GM21423 (cell line): ENCODE measurements at regions not wholly inside any gene's neighbourhood (a gene's known extent, or its start where the extent isn't known, plus 50 kb on each side); places are given as distances from the start of the nearest gene placed in this dataset.
"Not testable (repeated sequence)": the region's sequence is repeated elsewhere in the genome, so short reads cannot be mapped to it uniquely, and the experiment has no call there.

Source experiments
- ATAC-seq: cut with Tn5 transposase; IDR thresholded peaks from one replicate; pipeline ENCODE4 v1.9.1; 2021; ENCODE audit warnings: mild to moderate bottlenecking, moderate library complexity; ENCODE audit not compliant: unreplicated experiment

- no peak for ATAC-seq
Measured at GRCh38 chr13:88376760-88377388, 705.7 kb downstream of the SLITRK5 start.

GRCh38 chr13:88377852-88378251 lies 706.7 kb downstream of the SLITRK5 start:
- ATAC-seq, result no peak

- ATAC-seq, result no peak
Measured at GRCh38 chr13:88384542-88384941, 713.4 kb downstream of the SLITRK5 start.

- no peak for ATAC-seq
Measured at GRCh38 chr13:88395804-88396203, 724.6 kb downstream of the SLITRK5 start.

- no peak for ATAC-seq
Measured at GRCh38 chr13:88411696-88412095, 740.5 kb downstream of the SLITRK5 start.

- ATAC-seq, result no peak
Measured at GRCh38 chr13:88417801-88418200, 746.6 kb downstream of the SLITRK5 start.

GRCh38 chr13:88424463-88424862 lies 753.3 kb downstream of the SLITRK5 start:
- ATAC-seq, result no peak

- no peak for ATAC-seq
Measured at GRCh38 chr13:88426661-88427060, 755.5 kb downstream of the SLITRK5 start.

GRCh38 chr13:88429862-88430261 lies 758.7 kb downstream of the SLITRK5 start:
- no peak for ATAC-seq

GRCh38 chr13:88434953-88435352 lies 763.8 kb downstream of the SLITRK5 start:
- ATAC-seq, result no peak

- no peak for ATAC-seq
Measured at GRCh38 chr13:88436974-88437373, 765.8 kb downstream of the SLITRK5 start.

GRCh38 chr13:88450515-88450914 lies 779.3 kb downstream of the SLITRK5 start:
- ATAC-seq, result no peak

- no peak for ATAC-seq
Measured at GRCh38 chr13:88456151-88456550, 785.0 kb downstream of the SLITRK5 start.

GRCh38 chr13:88459331-88459730 lies 788.2 kb downstream of the SLITRK5 start:
- no peak for ATAC-seq

GRCh38 chr13:88461272-88462009 lies 790.3 kb downstream of the SLITRK5 start:
- ATAC-seq, result no peak

GRCh38 chr13:88464851-88465250 lies 793.7 kb downstream of the SLITRK5 start:
- no peak for ATAC-seq

GRCh38 chr13:88472316-88472715 lies 801.1 kb downstream of the SLITRK5 start:
- ATAC-seq, result no peak

- no peak for ATAC-seq
Measured at GRCh38 chr13:88483202-88483601, 812.0 kb downstream of the SLITRK5 start.

- ATAC-seq, result no peak
Measured at GRCh38 chr13:88507909-88508308, 836.7 kb downstream of the SLITRK5 start.

- ATAC-seq, result not testable (repeated sequence)
Measured at GRCh38 chr13:88512993-88513392, 841.8 kb downstream of the SLITRK5 start.

GRCh38 chr13:88526186-88526852 lies 855.1 kb downstream of the SLITRK5 start:
- ATAC-seq, result no peak

- ATAC-seq, result no peak
Measured at GRCh38 chr13:88526853-88527215, 855.7 kb downstream of the SLITRK5 start.
